ENCODE measurements at regions not wholly inside any gene's neighbourhood (a gene's known extent, or its start where the extent isn't known, plus 50 kb on each side); places are given as distances from the start of the nearest gene placed in this dataset.

DNA sequence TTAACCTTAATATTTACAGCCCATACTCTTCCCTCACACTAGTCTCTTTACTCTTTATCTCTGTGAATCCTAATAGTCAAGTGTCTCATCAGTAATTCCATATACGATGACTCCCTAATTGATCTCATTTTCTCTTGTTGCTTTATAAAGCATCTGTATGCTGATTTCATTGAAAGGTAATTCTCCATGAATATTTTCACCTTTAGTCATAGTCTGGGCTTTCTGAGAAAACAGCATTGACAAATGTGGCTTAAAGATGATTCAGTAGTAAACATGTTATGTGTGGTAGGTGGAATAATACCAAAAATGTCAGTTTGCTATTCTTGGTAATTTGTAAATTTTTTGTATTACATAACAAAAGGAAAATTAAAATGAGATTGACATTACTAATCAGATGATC, 1176.5 kb downstream of the NCAM2 start:
- TF ChIP-seq POLR2A (IDR thresholded peaks at IDR 0.05; ENCODE audit: low read length) = no peak
- no peak for TF ChIP-seq GATA1 (IDR thresholded peaks at IDR 0.05; ENCODE audit: low read depth, low read length)
